GM23338 (cell line): ENCODE measurements at regions not wholly inside any gene's neighbourhood (a gene's known extent, or its start where the extent isn't known, plus 50 kb on each side); places are given as distances from the start of the nearest gene placed in this dataset.

Experiments
- ATAC-seq: fragments of 200-7000 bp; cut with Tn5 transposase; 3 replicates; pipeline ENCODE4 v1.9.1; 2020
- DNase-seq: peaks from one replicate; pipeline ENCODE4 v3.0.0-alpha.2; 2015; ENCODE audit warnings: low spot score
- H2AFZ ChIP-seq: fragments of 200-600 bp; sonication (generic); 2 replicates; pipeline ENCODE4 v1.8.0; 2016; ENCODE audit warnings: antibody characterized with exemption, mild to moderate bottlenecking, moderate library complexity
- H3F3A ChIP-seq: fragments of 200-600 bp; sonication (generic); replicated peaks from 2 replicates; pipeline ENCODE4 v1.8.0; 2017; ENCODE audit warnings: antibody characterized with exemption, mixed run types, low read depth
- H3K27ac ChIP-seq: fragments of 200-600 bp; sonication (generic); 2 replicates; pipeline ENCODE4 v1.6.1; 2016; ENCODE audit warnings: low read depth
- H3K27me3 ChIP-seq: fragments of 200-600 bp; sonication (generic); 2 replicates; pipeline ENCODE4 v1.8.0; 2016; ENCODE audit warnings: mild to moderate bottlenecking, mixed run types, moderate library complexity; ENCODE audit not compliant: insufficient read depth
- H3K36me3 ChIP-seq: fragments of 200-600 bp; sonication (generic); 2 replicates; pipeline ENCODE4 v1.8.0; 2016; ENCODE audit warnings: mild to moderate bottlenecking; ENCODE audit not compliant: insufficient read depth
- H3K4me1 ChIP-seq: fragments of 200-600 bp; sonication (generic); 2 replicates; pipeline ENCODE4 v1.8.0; 2016; ENCODE audit warnings: mild to moderate bottlenecking, moderate library complexity; ENCODE audit not compliant: insufficient read depth
- H3K4me2 ChIP-seq: fragments of 200-600 bp; sonication (generic); 2 replicates; pipeline ENCODE4 v1.7.1; 2017; ENCODE audit warnings: mixed run types
- H3K4me3 ChIP-seq: fragments of 200-600 bp; sonication (generic); 2 replicates; pipeline ENCODE4 v1.6.1; 2016; ENCODE audit warnings: mixed run types
- H3K79me2 ChIP-seq: fragments of 200-600 bp; sonication (generic); replicated peaks from 2 replicates; pipeline ENCODE4 v1.8.0; 2017; ENCODE audit warnings: mild to moderate bottlenecking; ENCODE audit not compliant: insufficient read depth
- H3K9me2 ChIP-seq: fragments of 200-600 bp; sonication (generic); 2 replicates; pipeline ENCODE4 v1.8.0; 2017; ENCODE audit not compliant: insufficient read depth
- H4K20me1 ChIP-seq: fragments of 200-600 bp; sonication (generic); replicated peaks from 2 replicates; pipeline ENCODE4 v1.8.0; 2017; ENCODE audit warnings: mild to moderate bottlenecking; ENCODE audit not compliant: insufficient read depth
- H3K27ac Mint-ChIP-seq: 2 replicates; pipeline ENCODE4 v1.8.0; 2020; ENCODE audit warnings: inconsistent platforms, mild to moderate bottlenecking, moderate library complexity, mixed read lengths
- H3K27me3 Mint-ChIP-seq: 3 replicates; pipeline ENCODE4 v1.8.0; 2022; ENCODE audit warnings: low read depth, mild to moderate bottlenecking, moderate library complexity, mixed read lengths, inconsistent platforms; ENCODE audit not compliant: insufficient read depth, poor library complexity
- H3K36me3 Mint-ChIP-seq: 3 replicates; pipeline ENCODE4 v1.8.0; 2021; ENCODE audit warnings: low read depth, mild to moderate bottlenecking, inconsistent platforms, moderate library complexity, mixed read lengths
- H3K4me1 Mint-ChIP-seq: 3 replicates; pipeline ENCODE4 v1.8.0; 2020; ENCODE audit warnings: mild to moderate bottlenecking, inconsistent platforms, mixed read lengths
- H3K4me3 Mint-ChIP-seq: 3 replicates; pipeline ENCODE4 v1.8.0; 2021; ENCODE audit warnings: moderate library complexity, mild to moderate bottlenecking, inconsistent platforms, mixed read lengths
- H3K9me3 Mint-ChIP-seq: 3 replicates; pipeline ENCODE4 v1.8.0; 2020; ENCODE audit warnings: moderate library complexity, mild to moderate bottlenecking, inconsistent platforms, mixed read lengths
- CREB1 ChIP-seq: fragments of 250-450 bp; sonication (Bioruptor Pico); IDR thresholded peaks from 2 replicates; pipeline ENCODE4 v1.5.0; 2020; ENCODE audit warnings: low read depth, mild to moderate bottlenecking, moderate library complexity
- EZH2 ChIP-seq: fragments of 200-600 bp; sonication (generic); IDR thresholded peaks from one replicate; pipeline ENCODE4 v1.8.0; 2017; ENCODE audit warnings: antibody characterized with exemption, mild to moderate bottlenecking, low read depth; ENCODE audit not compliant: unreplicated experiment
- EZH2phosphoT487 ChIP-seq: fragments of 200-600 bp; sonication (generic); IDR thresholded peaks from one replicate; pipeline ENCODE4 v1.8.1; 2018; ENCODE audit warnings: antibody characterized with exemption; ENCODE audit not compliant: unreplicated experiment
- JUNB ChIP-seq: IDR thresholded peaks from one replicate; pipeline ENCODE4 v1.6.1; 2016; ENCODE audit warnings: antibody characterized with exemption; ENCODE audit not compliant: unreplicated experiment
- NANOG ChIP-seq: IDR thresholded peaks from 2 replicates; pipeline ENCODE4 v1.6.1; 2016; ENCODE audit warnings: antibody characterized with exemption, borderline replicate concordance
- POLR2AphosphoS5 ChIP-seq: IDR thresholded peaks from 2 replicates; pipeline ENCODE4 v1.6.1; 2016; ENCODE audit warnings: antibody characterized with exemption, low read depth
- STAT1 ChIP-seq: IDR thresholded peaks from one replicate; pipeline ENCODE4 v1.6.1; 2016; ENCODE audit warnings: antibody characterized with exemption; ENCODE audit not compliant: unreplicated experiment
- ZNF114 ChIP-seq: fragments of 250-450 bp; sonication (Bioruptor Pico); IDR thresholded peaks from 2 replicates; pipeline ENCODE4 v1.5.0; 2020; ENCODE audit warnings: mild to moderate bottlenecking, moderate library complexity
- ZNF331 ChIP-seq: fragments of 250-450 bp; sonication (Bioruptor Pico); IDR thresholded peaks from 2 replicates; pipeline ENCODE4 v1.5.0; 2020; ENCODE audit warnings: low read depth, mild to moderate bottlenecking, moderate library complexity
- TF ChIP-seq, protein P1 (sequence below): IDR thresholded peaks from 2 replicates; pipeline ENCODE4 v1.6.1; 2016; ENCODE audit warnings: antibody characterized with exemption
- TF ChIP-seq, protein P2 (sequence below), 2 experiments: fragments of 200-600 bp in 1 of 2; sonication (generic) in 1 of 2; conservative IDR thresholded peaks; 2 replicates each; pipeline versions ENCODE4 v1.5.1 to v1.6.1; 2016 to 2017; ENCODE audit warnings: antibody characterized with exemption in 2 of 2, low read depth in 2 of 2, mild to moderate bottlenecking in 2 of 2, moderate library complexity in 1 of 2
- TF ChIP-seq, protein P3 (sequence below): IDR thresholded peaks from one replicate; pipeline ENCODE4 v1.6.1; 2018; ENCODE audit warnings: antibody characterized with exemption; ENCODE audit not compliant: unreplicated experiment
- TF ChIP-seq, protein P4 (sequence below): fragments of 250-450 bp; sonication (Bioruptor Pico); IDR thresholded peaks from 2 replicates; pipeline ENCODE4 v1.5.0; 2020; ENCODE audit warnings: mild to moderate bottlenecking, moderate library complexity

DNA sequence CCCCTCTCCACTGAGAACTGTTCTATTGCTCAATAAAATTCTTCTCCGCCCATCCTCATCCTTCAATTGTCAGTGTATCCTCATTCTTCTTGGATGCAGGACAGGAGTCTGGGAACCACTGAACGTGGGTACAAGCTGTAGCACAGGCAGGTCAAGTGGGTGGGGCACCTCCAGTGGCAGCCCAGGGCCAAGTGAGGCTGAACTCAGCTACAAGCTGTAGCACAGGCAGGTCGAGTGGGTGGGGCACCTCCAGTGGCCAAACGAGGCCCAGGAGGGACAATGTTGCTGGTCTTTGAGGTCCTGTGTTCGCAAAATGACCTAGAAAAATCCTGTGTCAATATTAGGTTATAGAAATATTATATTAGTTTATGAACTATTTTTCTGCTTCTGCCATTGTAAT is 352.0 kb downstream of the TMX3 start:
- no peak overlapping the region for H3K27ac ChIP-seq
- no peak overlapping the region for H3K4me3 Mint-ChIP-seq
- H3K9me3 Mint-ChIP-seq: peaks cover 29% of the 10 kb centered on the region
- H3K27ac Mint-ChIP-seq: no peak overlapping the region
- H3K79me2 ChIP-seq: no peaks in the 10 kb centered on the region
- no peaks in the 10 kb centered on the region for H4K20me1 ChIP-seq
- no peak for ATAC-seq
- H3K27me3 ChIP-seq: no peaks in the 10 kb centered on the region
- TF ChIP-seq JUNB: no peak
- TF ChIP-seq, protein P1, sequence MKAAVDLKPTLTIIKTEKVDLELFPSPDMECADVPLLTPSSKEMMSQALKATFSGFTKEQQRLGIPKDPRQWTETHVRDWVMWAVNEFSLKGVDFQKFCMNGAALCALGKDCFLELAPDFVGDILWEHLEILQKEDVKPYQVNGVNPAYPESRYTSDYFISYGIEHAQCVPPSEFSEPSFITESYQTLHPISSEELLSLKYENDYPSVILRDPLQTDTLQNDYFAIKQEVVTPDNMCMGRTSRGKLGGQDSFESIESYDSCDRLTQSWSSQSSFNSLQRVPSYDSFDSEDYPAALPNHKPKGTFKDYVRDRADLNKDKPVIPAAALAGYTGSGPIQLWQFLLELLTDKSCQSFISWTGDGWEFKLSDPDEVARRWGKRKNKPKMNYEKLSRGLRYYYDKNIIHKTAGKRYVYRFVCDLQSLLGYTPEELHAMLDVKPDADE: no peak
- TF ChIP-seq, protein P2, sequence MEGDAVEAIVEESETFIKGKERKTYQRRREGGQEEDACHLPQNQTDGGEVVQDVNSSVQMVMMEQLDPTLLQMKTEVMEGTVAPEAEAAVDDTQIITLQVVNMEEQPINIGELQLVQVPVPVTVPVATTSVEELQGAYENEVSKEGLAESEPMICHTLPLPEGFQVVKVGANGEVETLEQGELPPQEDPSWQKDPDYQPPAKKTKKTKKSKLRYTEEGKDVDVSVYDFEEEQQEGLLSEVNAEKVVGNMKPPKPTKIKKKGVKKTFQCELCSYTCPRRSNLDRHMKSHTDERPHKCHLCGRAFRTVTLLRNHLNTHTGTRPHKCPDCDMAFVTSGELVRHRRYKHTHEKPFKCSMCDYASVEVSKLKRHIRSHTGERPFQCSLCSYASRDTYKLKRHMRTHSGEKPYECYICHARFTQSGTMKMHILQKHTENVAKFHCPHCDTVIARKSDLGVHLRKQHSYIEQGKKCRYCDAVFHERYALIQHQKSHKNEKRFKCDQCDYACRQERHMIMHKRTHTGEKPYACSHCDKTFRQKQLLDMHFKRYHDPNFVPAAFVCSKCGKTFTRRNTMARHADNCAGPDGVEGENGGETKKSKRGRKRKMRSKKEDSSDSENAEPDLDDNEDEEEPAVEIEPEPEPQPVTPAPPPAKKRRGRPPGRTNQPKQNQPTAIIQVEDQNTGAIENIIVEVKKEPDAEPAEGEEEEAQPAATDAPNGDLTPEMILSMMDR (conservative IDR thresholded peaks at IDR 0.05; ENCODE audit: low read depth in 2 of 2): no peak
- TF ChIP-seq ZNF114 (CRISPR knock-in tag): no peak
- no peak for TF ChIP-seq EZH2
- TF ChIP-seq NANOG: no peak
- no peak for TF ChIP-seq CREB1 (CRISPR knock-in tag)
- TF ChIP-seq, protein P3, sequence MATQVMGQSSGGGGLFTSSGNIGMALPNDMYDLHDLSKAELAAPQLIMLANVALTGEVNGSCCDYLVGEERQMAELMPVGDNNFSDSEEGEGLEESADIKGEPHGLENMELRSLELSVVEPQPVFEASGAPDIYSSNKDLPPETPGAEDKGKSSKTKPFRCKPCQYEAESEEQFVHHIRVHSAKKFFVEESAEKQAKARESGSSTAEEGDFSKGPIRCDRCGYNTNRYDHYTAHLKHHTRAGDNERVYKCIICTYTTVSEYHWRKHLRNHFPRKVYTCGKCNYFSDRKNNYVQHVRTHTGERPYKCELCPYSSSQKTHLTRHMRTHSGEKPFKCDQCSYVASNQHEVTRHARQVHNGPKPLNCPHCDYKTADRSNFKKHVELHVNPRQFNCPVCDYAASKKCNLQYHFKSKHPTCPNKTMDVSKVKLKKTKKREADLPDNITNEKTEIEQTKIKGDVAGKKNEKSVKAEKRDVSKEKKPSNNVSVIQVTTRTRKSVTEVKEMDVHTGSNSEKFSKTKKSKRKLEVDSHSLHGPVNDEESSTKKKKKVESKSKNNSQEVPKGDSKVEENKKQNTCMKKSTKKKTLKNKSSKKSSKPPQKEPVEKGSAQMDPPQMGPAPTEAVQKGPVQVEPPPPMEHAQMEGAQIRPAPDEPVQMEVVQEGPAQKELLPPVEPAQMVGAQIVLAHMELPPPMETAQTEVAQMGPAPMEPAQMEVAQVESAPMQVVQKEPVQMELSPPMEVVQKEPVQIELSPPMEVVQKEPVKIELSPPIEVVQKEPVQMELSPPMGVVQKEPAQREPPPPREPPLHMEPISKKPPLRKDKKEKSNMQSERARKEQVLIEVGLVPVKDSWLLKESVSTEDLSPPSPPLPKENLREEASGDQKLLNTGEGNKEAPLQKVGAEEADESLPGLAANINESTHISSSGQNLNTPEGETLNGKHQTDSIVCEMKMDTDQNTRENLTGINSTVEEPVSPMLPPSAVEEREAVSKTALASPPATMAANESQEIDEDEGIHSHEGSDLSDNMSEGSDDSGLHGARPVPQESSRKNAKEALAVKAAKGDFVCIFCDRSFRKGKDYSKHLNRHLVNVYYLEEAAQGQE: no peak
- TF ChIP-seq, protein P4, sequence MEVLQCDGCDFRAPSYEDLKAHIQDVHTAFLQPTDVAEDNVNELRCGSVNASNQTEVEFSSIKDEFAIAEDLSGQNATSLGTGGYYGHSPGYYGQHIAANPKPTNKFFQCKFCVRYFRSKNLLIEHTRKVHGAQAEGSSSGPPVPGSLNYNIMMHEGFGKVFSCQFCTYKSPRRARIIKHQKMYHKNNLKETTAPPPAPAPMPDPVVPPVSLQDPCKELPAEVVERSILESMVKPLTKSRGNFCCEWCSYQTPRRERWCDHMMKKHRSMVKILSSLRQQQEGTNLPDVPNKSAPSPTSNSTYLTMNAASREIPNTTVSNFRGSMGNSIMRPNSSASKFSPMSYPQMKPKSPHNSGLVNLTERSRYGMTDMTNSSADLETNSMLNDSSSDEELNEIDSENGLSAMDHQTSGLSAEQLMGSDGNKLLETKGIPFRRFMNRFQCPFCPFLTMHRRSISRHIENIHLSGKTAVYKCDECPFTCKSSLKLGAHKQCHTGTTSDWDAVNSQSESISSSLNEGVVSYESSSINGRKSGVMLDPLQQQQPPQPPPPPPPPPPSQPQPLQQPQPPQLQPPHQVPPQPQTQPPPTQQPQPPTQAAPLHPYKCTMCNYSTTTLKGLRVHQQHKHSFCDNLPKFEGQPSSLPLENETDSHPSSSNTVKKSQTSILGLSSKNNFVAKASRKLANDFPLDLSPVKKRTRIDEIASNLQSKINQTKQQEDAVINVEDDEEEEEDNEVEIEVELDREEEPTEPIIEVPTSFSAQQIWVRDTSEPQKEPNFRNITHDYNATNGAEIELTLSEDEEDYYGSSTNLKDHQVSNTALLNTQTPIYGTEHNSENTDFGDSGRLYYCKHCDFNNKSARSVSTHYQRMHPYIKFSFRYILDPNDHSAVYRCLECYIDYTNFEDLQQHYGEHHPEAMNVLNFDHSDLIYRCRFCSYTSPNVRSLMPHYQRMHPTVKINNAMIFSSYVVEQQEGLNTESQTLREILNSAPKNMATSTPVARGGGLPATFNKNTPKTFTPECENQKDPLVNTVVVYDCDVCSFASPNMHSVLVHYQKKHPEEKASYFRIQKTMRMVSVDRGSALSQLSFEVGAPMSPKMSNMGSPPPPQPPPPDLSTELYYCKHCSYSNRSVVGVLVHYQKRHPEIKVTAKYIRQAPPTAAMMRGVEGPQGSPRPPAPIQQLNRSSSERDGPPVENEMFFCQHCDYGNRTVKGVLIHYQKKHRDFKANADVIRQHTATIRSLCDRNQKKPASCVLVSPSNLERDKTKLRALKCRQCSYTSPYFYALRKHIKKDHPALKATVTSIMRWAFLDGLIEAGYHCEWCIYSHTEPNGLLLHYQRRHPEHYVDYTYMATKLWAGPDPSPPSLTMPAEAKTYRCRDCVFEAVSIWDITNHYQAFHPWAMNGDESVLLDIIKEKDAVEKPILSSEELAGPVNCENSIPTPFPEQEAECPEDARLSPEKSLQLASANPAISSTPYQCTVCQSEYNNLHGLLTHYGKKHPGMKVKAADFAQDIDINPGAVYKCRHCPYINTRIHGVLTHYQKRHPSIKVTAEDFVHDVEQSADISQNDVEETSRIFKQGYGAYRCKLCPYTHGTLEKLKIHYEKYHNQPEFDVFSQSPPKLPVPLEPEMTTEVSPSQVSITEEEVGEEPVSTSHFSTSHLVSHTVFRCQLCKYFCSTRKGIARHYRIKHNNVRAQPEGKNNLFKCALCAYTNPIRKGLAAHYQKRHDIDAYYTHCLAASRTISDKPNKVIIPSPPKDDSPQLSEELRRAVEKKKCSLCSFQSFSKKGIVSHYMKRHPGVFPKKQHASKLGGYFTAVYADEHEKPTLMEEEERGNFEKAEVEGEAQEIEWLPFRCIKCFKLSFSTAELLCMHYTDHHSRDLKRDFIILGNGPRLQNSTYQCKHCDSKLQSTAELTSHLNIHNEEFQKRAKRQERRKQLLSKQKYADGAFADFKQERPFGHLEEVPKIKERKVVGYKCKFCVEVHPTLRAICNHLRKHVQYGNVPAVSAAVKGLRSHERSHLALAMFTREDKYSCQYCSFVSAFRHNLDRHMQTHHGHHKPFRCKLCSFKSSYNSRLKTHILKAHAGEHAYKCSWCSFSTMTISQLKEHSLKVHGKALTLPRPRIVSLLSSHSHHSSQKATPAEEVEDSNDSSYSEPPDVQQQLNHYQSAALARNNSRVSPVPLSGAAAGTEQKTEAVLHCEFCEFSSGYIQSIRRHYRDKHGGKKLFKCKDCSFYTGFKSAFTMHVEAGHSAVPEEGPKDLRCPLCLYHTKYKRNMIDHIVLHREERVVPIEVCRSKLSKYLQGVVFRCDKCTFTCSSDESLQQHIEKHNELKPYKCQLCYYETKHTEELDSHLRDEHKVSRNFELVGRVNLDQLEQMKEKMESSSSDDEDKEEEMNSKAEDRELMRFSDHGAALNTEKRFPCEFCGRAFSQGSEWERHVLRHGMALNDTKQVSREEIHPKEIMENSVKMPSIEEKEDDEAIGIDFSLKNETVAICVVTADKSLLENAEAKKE (CRISPR knock-in tag): no peak
- TF ChIP-seq ZNF331: no peak
- no peak for TF ChIP-seq EZH2phosphoT487
- TF ChIP-seq POLR2AphosphoS5: no peak
- no peak for TF ChIP-seq STAT1
- H3K27me3 Mint-ChIP-seq: peaks cover 2% of the 10 kb centered on the region
- no peaks in the 10 kb centered on the region for H3K4me1 ChIP-seq
- no peak overlapping the region for H2AFZ ChIP-seq
- H3K36me3 ChIP-seq: peaks cover 14% of the 10 kb centered on the region
- no peaks in the 10 kb centered on the region for H3F3A ChIP-seq
- H3K4me1 Mint-ChIP-seq: no peaks in the 10 kb centered on the region
- no peaks in the 10 kb centered on the region; the same call in 1 of the 2 replicates for H3K9me2 ChIP-seq
- no peak for DNase-seq
- H3K4me2 ChIP-seq: no peak overlapping the region
- peaks cover 21% of the 10 kb centered on the region; the same call in 2 of the 3 replicates for H3K36me3 Mint-ChIP-seq
- no peak overlapping the region for H3K4me3 ChIP-seq
